HG03280 (cell line): ENCODE measurements at regions not wholly inside any gene's neighbourhood (a gene's known extent, or its start where the extent isn't known, plus 50 kb on each side); places are given as distances from the start of the nearest gene placed in this dataset.

ENCODE experiments used
- ATAC-seq: cut with Tn5 transposase; IDR thresholded peaks from one replicate; pipeline ENCODE4 v1.9.1; 2021; ENCODE audit warnings: mild to moderate bottlenecking, moderate library complexity; ENCODE audit not compliant: unreplicated experiment

- ATAC-seq: no peak
These were observed 218.8 kb upstream of the MAP3K7 start for GRCh38 chr6:90805619-90806155.

- ATAC-seq: no peak
These were observed 217.1 kb upstream of the MAP3K7 start for GRCh38 chr6:90803956-90804355.

GRCh38 chr6:90795078-90795477 lies 208.2 kb upstream of the MAP3K7 start:
- no peak for ATAC-seq

- ATAC-seq: no peak
These were observed 206.9 kb upstream of the MAP3K7 start for GRCh38 chr6:90793771-90794170.

- ATAC-seq: no peak
These were observed 203.8 kb upstream of the MAP3K7 start for GRCh38 chr6:90790696-90791095.

GRCh38 chr6:90790058-90790457 lies 203.2 kb upstream of the MAP3K7 start:
- no peak for ATAC-seq

- no peak for ATAC-seq
These were observed 201.9 kb upstream of the MAP3K7 start for GRCh38 chr6:90788781-90789180.

- no peak for ATAC-seq
These were observed 200.6 kb upstream of the MAP3K7 start for GRCh38 chr6:90787446-90787845.

- no peak for ATAC-seq
These were observed 193.9 kb upstream of the MAP3K7 start for GRCh38 chr6:90780778-90781177.

GRCh38 chr6:90780141-90780540 lies 193.3 kb upstream of the MAP3K7 start:
- no peak for ATAC-seq

GRCh38 chr6:90778417-90779203 lies 191.7 kb upstream of the MAP3K7 start:
- ATAC-seq: no peak

GRCh38 chr6:90770778-90771177 lies 183.9 kb upstream of the MAP3K7 start:
- ATAC-seq: no peak

- ATAC-seq: no peak
These were observed 179.0 kb upstream of the MAP3K7 start for GRCh38 chr6:90765895-90766294.

- no peak for ATAC-seq
These were observed 178.6 kb upstream of the MAP3K7 start for GRCh38 chr6:90765491-90765890.

- ATAC-seq: no peak
These were observed 177.1 kb upstream of the MAP3K7 start for GRCh38 chr6:90764001-90764400.

- ATAC-seq: no peak
These were observed 172.8 kb upstream of the MAP3K7 start for GRCh38 chr6:90759664-90760063.

GRCh38 chr6:90758741-90759140 lies 171.9 kb upstream of the MAP3K7 start:
- no peak for ATAC-seq

GRCh38 chr6:90753820-90754643 lies 167.2 kb upstream of the MAP3K7 start:
- no peak for ATAC-seq

- ATAC-seq: no peak
These were observed 152.9 kb upstream of the MAP3K7 start for GRCh38 chr6:90739802-90740201.

GRCh38 chr6:90739339-90739738 lies 152.5 kb upstream of the MAP3K7 start:
- ATAC-seq: no peak

GRCh38 chr6:90730151-90730673 lies 143.3 kb upstream of the MAP3K7 start:
- no peak for ATAC-seq

- no peak for ATAC-seq
These were observed 142.2 kb upstream of the MAP3K7 start for GRCh38 chr6:90729057-90729456.
